ENCODE measurements at regions not wholly inside any gene's neighbourhood (a gene's known extent, or its start where the extent isn't known, plus 50 kb on each side); places are given as distances from the start of the nearest gene placed in this dataset.

GRCh38 chr2:11093467-11093866 is 61.8 kb upstream of the SLC66A3 start:
- H3K36me3 ChIP-seq (ENCODE audit: insufficient read depth, low read length): no peaks in the 10 kb centered on the region
- H3K4me1 ChIP-seq (ENCODE audit: insufficient read depth, low read length): peaks cover 6% of the 10 kb centered on the region
- H2AFZ ChIP-seq (ENCODE audit: low read length): no peak overlapping the region
- H3K79me2 ChIP-seq (ENCODE audit: insufficient read depth, low read length): no peaks in the 10 kb centered on the region
- no peaks in the 10 kb centered on the region for H4K20me1 ChIP-seq (ENCODE audit: insufficient read depth, low read length)
- no peak overlapping the region for H3K4me2 ChIP-seq (ENCODE audit: insufficient read depth, low read length)
- no peak for TF ChIP-seq CTCF (IDR thresholded peaks at IDR 0.05; ENCODE audit: extremely low read depth, low read depth, low read length)
- no peak for DNase-seq (ENCODE audit: insufficient read length, low spot score, missing footprints)
- peaks cover 4% of the 10 kb centered on the region for H3K27me3 ChIP-seq (ENCODE audit: insufficient read depth, low read length)
- H3K9me3 ChIP-seq (ENCODE audit: low read depth, low read length): no peaks in the 10 kb centered on the region
- H3K27ac ChIP-seq (ENCODE audit: low read depth, low read length): no peak overlapping the region
- no peak overlapping the region for H3K4me3 ChIP-seq (ENCODE audit: insufficient read depth, low read length)

GRCh38 chr2:11094021-11094810 is 61.1 kb upstream of the SLC66A3 start:
- no peak for TF ChIP-seq CTCF (IDR thresholded peaks at IDR 0.05; ENCODE audit: extremely low read depth, low read depth, low read length)
- Histone ChIP-seq H3K36me3 (ENCODE audit: insufficient read depth, low read length) (no peaks in the 10 kb centered on the region), H3K9me3 (ENCODE audit: low read depth, low read length) (no peaks in the 10 kb centered on the region), H3K4me2 (ENCODE audit: insufficient read depth, low read length) (no peak overlapping the region), H3K79me2 (ENCODE audit: insufficient read depth, low read length) (no peaks in the 10 kb centered on the region), H4K20me1 (ENCODE audit: insufficient read depth, low read length) (no peaks in the 10 kb centered on the region), H2AFZ (ENCODE audit: low read length) (no peak overlapping the region), H3K27me3 (ENCODE audit: insufficient read depth, low read length) (peaks cover 4% of the 10 kb centered on the region), H3K4me1 (ENCODE audit: insufficient read depth, low read length) (peaks cover 6% of the 10 kb centered on the region), H3K4me3 (ENCODE audit: insufficient read depth, low read length) (no peak overlapping the region), H3K27ac (ENCODE audit: low read depth, low read length) (no peak overlapping the region)
- no peak for DNase-seq (ENCODE audit: insufficient read length, low spot score, missing footprints)

- Histone ChIP-seq H3K4me1 (ENCODE audit: insufficient read depth, low read length) (peaks cover 6% of the 10 kb centered on the region), H3K79me2 (ENCODE audit: insufficient read depth, low read length) (no peaks in the 10 kb centered on the region), H3K4me3 (ENCODE audit: insufficient read depth, low read length) (no peak overlapping the region), H3K9me3 (ENCODE audit: low read depth, low read length) (no peaks in the 10 kb centered on the region), H3K27ac (ENCODE audit: low read depth, low read length) (no peak overlapping the region), H3K27me3 (ENCODE audit: insufficient read depth, low read length) (peaks cover 8% of the 10 kb centered on the region), H4K20me1 (ENCODE audit: insufficient read depth, low read length) (no peaks in the 10 kb centered on the region), H2AFZ (ENCODE audit: low read length) (no peak overlapping the region), H3K4me2 (ENCODE audit: insufficient read depth, low read length) (no peak overlapping the region), H3K36me3 (ENCODE audit: insufficient read depth, low read length) (no peaks in the 10 kb centered on the region)
- TF ChIP-seq CTCF (IDR thresholded peaks at IDR 0.05; ENCODE audit: extremely low read depth, low read depth, low read length): no peak
- DNase-seq (ENCODE audit: insufficient read length, low spot score, missing footprints): no peak
Measured at GRCh38 chr2:11096591-11096990, 58.7 kb upstream of the SLC66A3 start.

GRCh38 chr2:11097038-11097720 is 58.1 kb upstream of the SLC66A3 start:
- no peaks in the 10 kb centered on the region for H3K79me2 ChIP-seq (ENCODE audit: insufficient read depth, low read length)
- H3K9me3 ChIP-seq (ENCODE audit: low read depth, low read length): no peaks in the 10 kb centered on the region
- H3K4me1 ChIP-seq (ENCODE audit: insufficient read depth, low read length): peaks cover 6% of the 10 kb centered on the region
- H3K27me3 ChIP-seq (ENCODE audit: insufficient read depth, low read length): peaks cover 14% of the 10 kb centered on the region
- no peak overlapping the region for H3K4me3 ChIP-seq (ENCODE audit: insufficient read depth, low read length)
- H3K4me2 ChIP-seq (ENCODE audit: insufficient read depth, low read length): no peak overlapping the region
- H3K36me3 ChIP-seq (ENCODE audit: insufficient read depth, low read length): no peaks in the 10 kb centered on the region
- no peak for TF ChIP-seq CTCF (IDR thresholded peaks at IDR 0.05; ENCODE audit: extremely low read depth, low read depth, low read length)
- no peak overlapping the region for H3K27ac ChIP-seq (ENCODE audit: low read depth, low read length)
- DNase-seq (ENCODE audit: insufficient read length, low spot score, missing footprints): peak; percentile 96
- peak overlapping the region; percentile 16 for H2AFZ ChIP-seq (ENCODE audit: low read length)
- H4K20me1 ChIP-seq (ENCODE audit: insufficient read depth, low read length): no peaks in the 10 kb centered on the region

Measured in osteoblast (primary cell).